OCI-LY1 (cell line): ENCODE measurements at regions not wholly inside any gene's neighbourhood (a gene's known extent, or its start where the extent isn't known, plus 50 kb on each side); places are given as distances from the start of the nearest gene placed in this dataset.

Source experiments
- H2AFZ ChIP-seq: fragments of 200-600 bp; sonication (generic), shearing (Covaris generic); 2 replicates; pipeline ENCODE4 v1.6.0; 2014; ENCODE audit warnings: antibody characterized with exemption, mild to moderate bottlenecking, low read length
- H3F3A ChIP-seq: fragments of 200-600 bp; sonication (generic), shearing (Covaris generic); 2 replicates; pipeline ENCODE4 v1.6.0; 2014; ENCODE audit warnings: mild to moderate bottlenecking, antibody characterized with exemption, low read length, moderate library complexity; ENCODE audit not compliant: insufficient read depth
- H3K27ac ChIP-seq: fragments of 200-600 bp; sonication (generic); 2 replicates; pipeline ENCODE4 v1.5.1; 2014; ENCODE audit warnings: low read length, mixed run types, mild to moderate bottlenecking, low read depth; ENCODE audit not compliant: poor library complexity, severe bottlenecking
- H3K27me3 ChIP-seq: fragments of 200-600 bp; sonication (generic); 2 replicates; pipeline ENCODE4 v1.6.0; 2014; ENCODE audit warnings: antibody characterized with exemption, mild to moderate bottlenecking, low read length, moderate library complexity; ENCODE audit not compliant: insufficient read depth
- H3K36me3 ChIP-seq: fragments of 200-600 bp; sonication (generic); 2 replicates; pipeline ENCODE4 v1.6.1; 2014; ENCODE audit warnings: mild to moderate bottlenecking, antibody characterized with exemption, low read length, moderate library complexity, mixed read lengths; ENCODE audit not compliant: insufficient read depth
- H3K4me1 ChIP-seq: fragments of 200-600 bp; sonication (generic); 2 replicates; pipeline ENCODE4 v1.5.1; 2014; ENCODE audit warnings: mild to moderate bottlenecking, low read length, moderate library complexity; ENCODE audit not compliant: insufficient read depth, severe bottlenecking
- H3K4me2 ChIP-seq: fragments of 200-600 bp; sonication (generic), shearing (Covaris generic); 2 replicates; pipeline ENCODE4 v1.6.1; 2014; ENCODE audit warnings: low read length
- H3K4me3 ChIP-seq: fragments of 200-600 bp; sonication (generic); 2 replicates; pipeline ENCODE4 v1.5.1; 2014; ENCODE audit warnings: low read length, low read depth, mild to moderate bottlenecking, mixed read lengths; ENCODE audit not compliant: poor library complexity, severe bottlenecking
- H3K79me2 ChIP-seq: fragments of 200-600 bp; shearing (Covaris generic); 2 replicates; pipeline ENCODE4 v1.6.1; 2016; ENCODE audit warnings: mixed run types, low read length, mixed read lengths; ENCODE audit not compliant: insufficient read depth
- H3K9ac ChIP-seq: fragments of 200-600 bp; sonication (generic), shearing (Covaris generic); 2 replicates; pipeline ENCODE4 v1.6.1; 2014; ENCODE audit warnings: mild to moderate bottlenecking, low read length, mixed read lengths
- H3K9me2 ChIP-seq: fragments of 200-600 bp; sonication (generic), shearing (Covaris generic); 2 replicates; pipeline ENCODE4 v1.6.1; 2014; ENCODE audit warnings: low read depth, mild to moderate bottlenecking, low read length, mixed read lengths
- H3K9me3 ChIP-seq: fragments of 200-600 bp; shearing (Covaris generic); 2 replicates; pipeline ENCODE4 v1.6.1; 2014; ENCODE audit warnings: low read length, mixed read lengths
- H4K20me1 ChIP-seq: fragments of 200-600 bp; sonication (generic), shearing (Covaris generic); 2 replicates; pipeline ENCODE4 v1.6.0; 2016; ENCODE audit warnings: mild to moderate bottlenecking, low read length; ENCODE audit not compliant: insufficient read depth
- CTCF ChIP-seq: fragments of 200-600 bp; sonication (generic), shearing (Covaris generic); IDR thresholded peaks from 2 replicates; pipeline ENCODE4 v1.5.1; 2017; ENCODE audit warnings: mild to moderate bottlenecking, antibody characterized with exemption, low read length, moderate library complexity, mixed read lengths
- EZH2 ChIP-seq: fragments of 200-600 bp; sonication (generic), shearing (Covaris generic); IDR thresholded peaks from 2 replicates; pipeline ENCODE4 v1.8.0; 2017; ENCODE audit warnings: borderline replicate concordance, mixed run types, mild to moderate bottlenecking, antibody characterized with exemption, low read length, moderate library complexity, mixed read lengths

- no peak overlapping the region for H3K27ac ChIP-seq
- no peak overlapping the region for H2AFZ ChIP-seq
- no peaks in the 10 kb centered on the region for H3K9me3 ChIP-seq
- no peaks in the 10 kb centered on the region for H3K4me1 ChIP-seq
- H3K9ac ChIP-seq = no peak overlapping the region
- no peaks in the 10 kb centered on the region for H3K9me2 ChIP-seq
- no peaks in the 10 kb centered on the region for H3F3A ChIP-seq
- TF ChIP-seq EZH2 = no peak
- TF ChIP-seq CTCF = no peak
- H3K79me2 ChIP-seq = no peaks in the 10 kb centered on the region
- no peaks in the 10 kb centered on the region for H4K20me1 ChIP-seq
- no peak overlapping the region for H3K4me3 ChIP-seq
- H3K27me3 ChIP-seq = no peaks in the 10 kb centered on the region
- no peak overlapping the region for H3K4me2 ChIP-seq
- H3K36me3 ChIP-seq = no peaks in the 10 kb centered on the region
These were observed 159.7 kb downstream of the SOCS6 start for GRCh38 chr18:70448588-70448987.

- Histone ChIP-seq H3K4me1 (no peaks in the 10 kb centered on the region), H3K9me3 (peaks cover 8% of the 10 kb centered on the region), H3K27me3 (no peaks in the 10 kb centered on the region), H2AFZ (no peak overlapping the region), H3K9me2 (no peaks in the 10 kb centered on the region), H3K4me3 (no peak overlapping the region), H3K36me3 (no peaks in the 10 kb centered on the region), H3F3A (no peaks in the 10 kb centered on the region), H3K27ac (no peak overlapping the region), H4K20me1 (no peaks in the 10 kb centered on the region), H3K9ac (no peak overlapping the region), H3K79me2 (no peaks in the 10 kb centered on the region), H3K4me2 (no peak overlapping the region)
- TF ChIP-seq CTCF (no peak), EZH2 (no peak)
These were observed 157.2 kb downstream of the SOCS6 start for GRCh38 chr18:70446063-70446462.

- Histone ChIP-seq H3K27ac (no peak overlapping the region), H4K20me1 (no peaks in the 10 kb centered on the region), H3K9me3 (peaks cover 8% of the 10 kb centered on the region), H3K4me1 (no peaks in the 10 kb centered on the region), H3K4me3 (no peak overlapping the region), H3K79me2 (no peaks in the 10 kb centered on the region), H3K27me3 (no peaks in the 10 kb centered on the region), H3F3A (no peaks in the 10 kb centered on the region), H3K9me2 (no peaks in the 10 kb centered on the region), H3K36me3 (no peaks in the 10 kb centered on the region), H2AFZ (no peak overlapping the region), H3K4me2 (no peak overlapping the region), H3K9ac (no peak overlapping the region)
- TF ChIP-seq EZH2 = no peak
These were observed 154.1 kb downstream of the SOCS6 start for GRCh38 chr18:70442933-70443332.

DNA sequence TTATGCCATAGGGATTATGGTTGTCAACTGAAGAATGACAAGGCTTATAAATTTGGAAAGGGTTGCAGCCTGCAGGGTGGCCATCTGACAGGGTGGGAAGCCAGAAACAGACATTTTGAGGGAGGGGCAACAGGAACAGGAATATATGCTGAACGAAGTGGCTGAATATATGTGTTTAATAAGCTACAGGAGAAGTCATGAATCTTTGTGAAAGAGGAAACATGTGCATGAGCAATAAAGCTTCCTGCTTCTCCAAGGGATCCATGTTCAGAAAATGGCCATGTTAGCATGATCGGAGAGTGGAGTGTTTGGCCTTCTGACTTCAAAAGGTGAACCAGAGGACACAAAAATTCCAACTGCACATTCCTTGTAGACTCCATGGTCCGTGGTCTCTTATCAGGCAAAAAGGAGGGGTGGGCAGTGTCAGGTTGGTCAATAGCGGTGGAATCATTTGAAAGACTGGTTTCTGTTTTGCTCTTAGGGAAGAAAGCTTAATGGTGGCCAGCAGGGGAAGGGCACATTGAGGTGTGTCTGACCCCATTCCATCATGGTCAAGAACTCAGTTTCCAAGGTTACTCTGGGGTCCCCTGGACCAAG, 144.1 kb downstream of the SOCS6 start:
- Histone ChIP-seq H3K9ac (no peak overlapping the region), H3K79me2 (no peaks in the 10 kb centered on the region), H3K9me2 (no peaks in the 10 kb centered on the region), H3F3A (no peaks in the 10 kb centered on the region), H3K4me3 (no peak overlapping the region), H3K9me3 (no peaks in the 10 kb centered on the region), H3K4me1 (no peaks in the 10 kb centered on the region), H3K27ac (no peak overlapping the region), H3K27me3 (no peaks in the 10 kb centered on the region), H2AFZ (no peak overlapping the region), H3K4me2 (no peak overlapping the region), H3K36me3 (no peaks in the 10 kb centered on the region), H4K20me1 (no peaks in the 10 kb centered on the region)
- TF ChIP-seq EZH2 = no peak
